ENCODE measurements at regions not wholly inside any gene's neighbourhood (a gene's known extent, or its start where the extent isn't known, plus 50 kb on each side); places are given as distances from the start of the nearest gene placed in this dataset.

DNA sequence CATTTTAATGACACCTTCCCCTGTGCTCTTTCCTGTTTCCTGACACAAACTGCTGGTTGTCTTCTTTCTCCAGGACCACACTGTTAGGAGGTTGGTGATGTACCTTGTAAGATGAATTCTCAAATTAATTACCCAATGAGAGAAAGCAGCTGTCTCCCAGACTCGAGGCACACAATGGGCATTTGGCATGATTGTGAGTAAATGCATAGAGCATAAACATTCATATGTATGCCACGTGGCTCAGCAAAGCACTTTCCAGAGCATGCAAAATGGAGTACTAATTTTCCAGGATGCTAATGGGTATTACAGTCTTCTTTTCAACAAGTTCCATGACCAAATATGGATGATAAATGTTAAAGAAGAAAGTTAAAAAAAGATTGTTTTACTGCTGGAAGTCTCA is 235.2 kb upstream of the KLHL29 start:
- no peak for DNase-seq (ENCODE audit: extremely low read depth, low read depth)
- no peak for TF ChIP-seq CTCF (IDR thresholded peaks at IDR 0.05; ENCODE audit: low read depth, low read length)

DNA sequence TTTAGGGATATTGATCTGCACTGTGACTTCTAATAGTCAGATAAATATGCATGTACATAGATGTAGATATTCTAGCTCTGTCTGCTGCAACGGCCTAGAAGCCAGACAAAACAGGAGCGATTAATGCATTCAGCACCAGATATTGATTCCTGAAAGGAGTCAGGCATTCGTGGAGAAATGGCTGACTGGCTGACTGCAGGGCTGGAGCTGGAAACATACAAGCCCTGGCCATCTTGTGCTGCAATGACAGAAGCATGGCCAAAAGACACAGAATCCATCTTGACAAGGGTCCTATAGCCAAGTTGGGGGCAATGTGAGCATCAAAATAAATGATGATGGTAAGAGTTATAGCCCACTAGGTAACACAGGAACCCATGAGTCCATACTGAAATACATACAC is 231.5 kb upstream of the KLHL29 start:
- no peak for DNase-seq (ENCODE audit: extremely low read depth, low read depth)

GRCh38 chr2:23155022-23155421 is 230.0 kb upstream of the KLHL29 start:
- no peak for DNase-seq (ENCODE audit: extremely low read depth, low read depth)
- TF ChIP-seq CTCF (IDR thresholded peaks at IDR 0.05; ENCODE audit: low read depth, low read length), result no peak

More for the DNA sequence above, 231.5 kb upstream of the KLHL29 start:
- TF ChIP-seq CTCF (IDR thresholded peaks at IDR 0.05; ENCODE audit: low read depth, low read length), result no peak

GRCh38 chr2:23157812-23158211 is 227.2 kb upstream of the KLHL29 start:
- DNase-seq (ENCODE audit: extremely low read depth, low read depth), result no peak
- TF ChIP-seq CTCF (IDR thresholded peaks at IDR 0.05; ENCODE audit: low read depth, low read length), result no peak

GRCh38 chr2:23158306-23158705 is 226.7 kb upstream of the KLHL29 start:
- no peak for DNase-seq (ENCODE audit: extremely low read depth, low read depth)

DNA sequence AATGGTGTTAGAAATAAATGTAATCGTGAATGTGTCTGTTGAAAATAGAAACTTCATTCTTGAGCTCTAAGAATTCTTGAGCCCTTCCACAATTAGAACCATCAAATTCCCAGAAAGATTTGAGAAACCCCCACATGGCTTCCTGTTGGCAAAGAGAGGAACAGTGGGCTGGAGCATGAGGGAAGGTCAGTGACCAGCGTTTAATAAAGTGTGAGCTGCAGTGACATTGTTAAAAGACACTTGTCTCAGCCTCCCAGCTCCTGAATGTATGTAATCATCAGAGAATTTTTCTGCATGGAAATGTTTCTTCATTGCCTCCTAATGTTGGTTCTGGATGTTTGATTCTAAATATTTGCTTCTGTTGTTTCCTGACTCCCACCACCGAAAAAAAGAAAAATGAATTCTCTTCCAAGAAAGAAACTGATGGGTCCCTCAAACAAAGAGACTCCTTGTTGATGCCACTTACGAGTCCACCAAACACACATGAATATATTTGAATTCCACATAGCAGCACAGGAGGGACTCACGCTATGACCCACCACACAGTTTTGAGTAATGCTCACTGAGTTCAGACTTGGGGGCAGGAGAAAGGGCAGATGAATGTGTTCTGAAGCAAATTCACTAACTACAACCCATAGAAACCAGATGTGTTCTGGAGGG is 225.1 kb upstream of the KLHL29 start:
- DNase-seq (ENCODE audit: extremely low read depth, low read depth), result no peak

More at GRCh38 chr2:23158306-23158705, 226.7 kb upstream of the KLHL29 start:
- no peak for TF ChIP-seq CTCF (IDR thresholded peaks at IDR 0.05; ENCODE audit: low read depth, low read length)

DNA sequence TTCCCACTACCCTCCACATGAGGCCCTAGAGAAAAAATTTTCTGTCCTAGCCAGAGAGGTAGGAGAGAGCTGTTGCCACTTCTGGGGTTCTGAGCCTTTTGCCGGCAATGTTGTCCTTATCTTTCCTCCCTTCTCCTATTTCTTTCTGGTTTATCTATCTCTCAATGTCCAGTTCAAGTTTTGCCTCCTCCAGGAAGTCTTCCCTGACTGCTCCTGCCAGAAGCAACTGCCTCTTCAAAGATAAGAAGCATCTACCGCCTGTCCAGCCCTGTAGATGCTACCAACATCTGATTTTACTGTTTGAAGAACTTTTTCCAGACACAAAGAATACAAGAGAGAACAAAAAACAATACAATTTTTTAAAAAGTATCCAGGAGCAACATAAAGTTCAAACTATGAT is 220.8 kb upstream of the KLHL29 start:
- no peak for DNase-seq (ENCODE audit: extremely low read depth, low read depth)
- no peak for TF ChIP-seq CTCF (IDR thresholded peaks at IDR 0.05; ENCODE audit: low read depth, low read length)

More for the DNA sequence above, 225.1 kb upstream of the KLHL29 start:
- no peak for TF ChIP-seq CTCF (IDR thresholded peaks at IDR 0.05; ENCODE audit: low read depth, low read length)
